ENCODE measurements at regions not wholly inside any gene's neighbourhood (a gene's known extent, or its start where the extent isn't known, plus 50 kb on each side); places are given as distances from the start of the nearest gene placed in this dataset.

GRCh38 chr1:87976316-87976715, 647.6 kb downstream of the LMO4 start:
- Histone ChIP-seq H3K9me3 (ENCODE audit: severe bottlenecking) (no peaks in the 10 kb centered on the region), H3K27me3 (ENCODE audit: insufficient read depth, poor library complexity, severe bottlenecking) (no peaks in the 10 kb centered on the region), H3K27ac (ENCODE audit: poor library complexity, severe bottlenecking) (no peak overlapping the region), H3K4me1 (ENCODE audit: insufficient read depth, poor library complexity, severe bottlenecking) (no peaks in the 10 kb centered on the region), H3K4me3 (ENCODE audit: severe bottlenecking) (no peak overlapping the region), H3K36me3 (ENCODE audit: low read depth) (no peaks in the 10 kb centered on the region)
- DNase-seq (ENCODE audit: low spot score) (no peak), ATAC-seq (ENCODE audit: low read depth) (no peak)
- no peak for TF ChIP-seq CTCF (IDR thresholded peaks at IDR 0.05; ENCODE audit: poor library complexity, severe bottlenecking)

- DNase-seq (ENCODE audit: low spot score) (no peak), ATAC-seq (ENCODE audit: low read depth) (no peak)
Observed at GRCh38 chr1:87977145-87977544, 648.5 kb downstream of the LMO4 start.

GRCh38 chr1:87979079-87979478, 650.4 kb downstream of the LMO4 start:
- TF ChIP-seq CTCF (IDR thresholded peaks at IDR 0.05; ENCODE audit: poor library complexity, severe bottlenecking) = no peak
- Histone ChIP-seq H3K4me1 (ENCODE audit: insufficient read depth, poor library complexity, severe bottlenecking) (no peaks in the 10 kb centered on the region), H3K36me3 (ENCODE audit: low read depth) (no peaks in the 10 kb centered on the region), H3K27ac (ENCODE audit: poor library complexity, severe bottlenecking) (no peak overlapping the region), H3K27me3 (ENCODE audit: insufficient read depth, poor library complexity, severe bottlenecking) (no peaks in the 10 kb centered on the region), H3K9me3 (ENCODE audit: severe bottlenecking) (no peaks in the 10 kb centered on the region), H3K4me3 (ENCODE audit: severe bottlenecking) (no peak overlapping the region)
- ATAC-seq (ENCODE audit: low read depth) (no peak), DNase-seq (ENCODE audit: low spot score) (no peak)

More at GRCh38 chr1:87977145-87977544, 648.5 kb downstream of the LMO4 start:
- H3K36me3 ChIP-seq (ENCODE audit: low read depth) = no peaks in the 10 kb centered on the region
- no peak overlapping the region for H3K4me3 ChIP-seq (ENCODE audit: severe bottlenecking)
- H3K27me3 ChIP-seq (ENCODE audit: insufficient read depth, poor library complexity, severe bottlenecking) = no peaks in the 10 kb centered on the region
- H3K9me3 ChIP-seq (ENCODE audit: severe bottlenecking) = no peaks in the 10 kb centered on the region
- H3K4me1 ChIP-seq (ENCODE audit: insufficient read depth, poor library complexity, severe bottlenecking) = no peaks in the 10 kb centered on the region
- no peak overlapping the region for H3K27ac ChIP-seq (ENCODE audit: poor library complexity, severe bottlenecking)
- TF ChIP-seq CTCF (IDR thresholded peaks at IDR 0.05; ENCODE audit: poor library complexity, severe bottlenecking) = no peak

- no peak for TF ChIP-seq CTCF (IDR thresholded peaks at IDR 0.05; ENCODE audit: poor library complexity, severe bottlenecking)
- Histone ChIP-seq H3K4me1 (ENCODE audit: insufficient read depth, poor library complexity, severe bottlenecking) (no peaks in the 10 kb centered on the region), H3K9me3 (ENCODE audit: severe bottlenecking) (no peaks in the 10 kb centered on the region), H3K4me3 (ENCODE audit: severe bottlenecking) (no peak overlapping the region), H3K27me3 (ENCODE audit: insufficient read depth, poor library complexity, severe bottlenecking) (no peaks in the 10 kb centered on the region), H3K36me3 (ENCODE audit: low read depth) (no peaks in the 10 kb centered on the region), H3K27ac (ENCODE audit: poor library complexity, severe bottlenecking) (no peak overlapping the region)
- DNase-seq (ENCODE audit: low spot score) = no peak
- ATAC-seq (ENCODE audit: low read depth) = no peak
Observed at GRCh38 chr1:87980494-87980893, 651.8 kb downstream of the LMO4 start.

- Histone ChIP-seq H3K4me1 (ENCODE audit: insufficient read depth, poor library complexity, severe bottlenecking) (no peaks in the 10 kb centered on the region), H3K27me3 (ENCODE audit: insufficient read depth, poor library complexity, severe bottlenecking) (no peaks in the 10 kb centered on the region)
- ATAC-seq (ENCODE audit: low read depth) = no peak
Observed at GRCh38 chr1:87981386-87981785, 652.7 kb downstream of the LMO4 start.

More at GRCh38 chr1:87981386-87981785, 652.7 kb downstream of the LMO4 start:
- no peak overlapping the region for H3K27ac ChIP-seq (ENCODE audit: poor library complexity, severe bottlenecking)
- DNase-seq (ENCODE audit: low spot score) = no peak
- H3K36me3 ChIP-seq (ENCODE audit: low read depth) = no peaks in the 10 kb centered on the region
- no peaks in the 10 kb centered on the region for H3K9me3 ChIP-seq (ENCODE audit: severe bottlenecking)
- no peak for TF ChIP-seq CTCF (IDR thresholded peaks at IDR 0.05; ENCODE audit: poor library complexity, severe bottlenecking)
- no peak overlapping the region for H3K4me3 ChIP-seq (ENCODE audit: severe bottlenecking)

Measured in RWPE2 (cell line).